A549 (cell line): ENCODE measurements at regions not wholly inside any gene's neighbourhood (a gene's known extent, or its start where the extent isn't known, plus 50 kb on each side); places are given as distances from the start of the nearest gene placed in this dataset.

Source experiments
- ATAC-seq, 2 experiments: fragments of 200-7000 bp in 1 of 2; fragments of >200 bp in 1 of 2; cut with Nextera tagmentation in 1 of 2; cut with Tn5 transposase in 1 of 2; 3 replicates each; pipeline versions ENCODE4 v1.8.0 to v1.9.1; 2018 to 2020; ENCODE audit warnings: mild to moderate bottlenecking in 1 of 2, moderate library complexity in 1 of 2
- CTCF ChIA-PET: fragments of 300-600 bp; sonication (Branson Sonifier 250); formaldehyde crosslinking; extraction: SDS; loops from one replicate; lab custom pipeline; 2021; ENCODE audit warnings: antibody characterized with exemption, inconsistent platforms; lab: Yijun Ruan, JAX
- POLR2A ChIA-PET: fragments of 350-600 bp; formaldehyde crosslinking; extraction: SDS; loops from one replicate; lab custom pipeline; 2021; ENCODE audit warnings: antibody characterized with exemption, inconsistent platforms; lab: Yijun Ruan, JAX
- DNase-seq, 2 experiments: peaks; one replicate each; pipeline versions ENCODE4 v3.0.0 to v3.0.0-alpha.2; 2011 to 2016; ENCODE audit warnings: low read depth in 1 of 2, low spot score in 1 of 2
- FAIRE-seq: peaks from 2 replicates; lab custom pipeline; 2011; peaks lifted over from hg19 to GRCh38; lab: Jason Lieb, UNC
- H3K27ac ChIP-seq, 2 experiments: fragments of >200 bp; sonication (Bioruptor Twin); formaldehyde crosslinking; 3 replicates each; pipeline ENCODE4 v1.5.1; 2016 to 2017
- H3K4me1 ChIP-seq: fragments of >200 bp; sonication (Bioruptor Twin); formaldehyde crosslinking; 3 replicates; pipeline ENCODE4 v1.6.1; 2016
- H3K4me2 ChIP-seq: fragments of >200 bp; sonication (Bioruptor Twin); formaldehyde crosslinking; 3 replicates; pipeline ENCODE4 v1.6.1; 2016
- H3K4me3 ChIP-seq: fragments of >200 bp; sonication (Bioruptor Twin); formaldehyde crosslinking; 3 replicates; pipeline ENCODE4 v1.5.1; 2016
- H3K9me3 ChIP-seq: fragments of >200 bp; sonication (Bioruptor Twin); formaldehyde crosslinking; 3 replicates; pipeline ENCODE4 v1.6.1; 2016
- ATOH8 ChIP-seq: fragments of 250-450 bp; sonication (Bioruptor Pico); IDR thresholded peaks from 2 replicates; pipeline ENCODE4 v1.5.0; 2020; ENCODE audit warnings: low read depth, mild to moderate bottlenecking, moderate library complexity
- BHLHE40 ChIP-seq: IDR thresholded peaks from 2 replicates; pipeline ENCODE4 v1.6.1; 2012; ENCODE audit warnings: low read depth, low read length, inconsistent platforms
- CBX2 ChIP-seq: fragments of 200-600 bp; sonication (generic); IDR thresholded peaks from 2 replicates; pipeline ENCODE4 v1.6.1; 2016; ENCODE audit warnings: low read depth, mild to moderate bottlenecking, borderline replicate concordance
- FOSB ChIP-seq: fragments of 250-450 bp; sonication (Bioruptor Pico); IDR thresholded peaks from 2 replicates; pipeline ENCODE4 v1.5.0; 2020; ENCODE audit warnings: mild to moderate bottlenecking, moderate library complexity
- FOXS1 ChIP-seq: fragments of 250-450 bp; sonication (Bioruptor Pico); IDR thresholded peaks from 2 replicates; pipeline ENCODE4 v1.5.0; 2020; ENCODE audit warnings: mild to moderate bottlenecking, moderate library complexity
- HDAC2 ChIP-seq: fragments of 200-600 bp; sonication (generic); IDR thresholded peaks from 2 replicates; pipeline ENCODE4 v1.6.1; 2016
- HOXA7 ChIP-seq: fragments of 250-450 bp; sonication (Bioruptor Pico); IDR thresholded peaks from 2 replicates; pipeline ENCODE4 v1.5.0; 2020; ENCODE audit warnings: mild to moderate bottlenecking, moderate library complexity
- MAFK ChIP-seq: fragments of 450-650 bp; IDR thresholded peaks from 2 replicates; pipeline ENCODE4 v1.6.1; 2014; ENCODE audit not compliant: partially characterized antibody
- MAZ ChIP-seq: fragments of 150-350 bp; IDR thresholded peaks from 2 replicates; pipeline ENCODE4 v1.6.1; 2014; ENCODE audit warnings: antibody characterized with exemption, low read depth, low read length, borderline replicate concordance
- NFE2L2 ChIP-seq: fragments of 150-350 bp; conservative IDR thresholded peaks from 2 replicates; pipeline ENCODE4 v1.6.1; 2014; ENCODE audit warnings: low read length
- NPAS2 ChIP-seq: fragments of 250-450 bp; sonication (Bioruptor Pico); IDR thresholded peaks from 2 replicates; pipeline ENCODE4 v1.8.0; 2022; ENCODE audit warnings: mild to moderate bottlenecking, moderate library complexity, borderline replicate concordance
- NR3C1 ChIP-seq: fragments of >200 bp; sonication (Bioruptor Twin); formaldehyde crosslinking; IDR thresholded peaks from 3 replicates; pipeline ENCODE4 v1.6.1; 2017
- PHF8 ChIP-seq: fragments of 200-600 bp; sonication (generic); IDR thresholded peaks from 2 replicates; pipeline ENCODE4 v1.6.1; 2016; ENCODE audit warnings: low read depth, mild to moderate bottlenecking, antibody characterized with exemption, moderate library complexity, borderline replicate concordance
- POLR2A ChIP-seq: IDR thresholded peaks from 2 replicates; pipeline ENCODE4 v1.6.1; 2012; ENCODE audit warnings: mild to moderate bottlenecking, low read length
- RAD21 ChIP-seq, 2 experiments: fragments of >200 bp in 1 of 2; sonication (Bioruptor Twin) in 1 of 2; formaldehyde crosslinking in 1 of 2; IDR thresholded peaks in 1 of 2; conservative IDR thresholded peaks in 1 of 2; 2 replicates in 1 of 2; 3 replicates in 1 of 2; pipeline ENCODE4 v1.6.1; 2012 to 2018; ENCODE audit warnings: inconsistent platforms in 1 of 2
- SMC3 ChIP-seq: fragments of >200 bp; sonication (Bioruptor Twin); formaldehyde crosslinking; IDR thresholded peaks from 3 replicates; pipeline ENCODE4 v1.6.1; 2018; ENCODE audit warnings: inconsistent platforms
- SREBF2 ChIP-seq: fragments of 450-650 bp; IDR thresholded peaks from 2 replicates; pipeline ENCODE4 v1.6.1; 2014; ENCODE audit warnings: mild to moderate bottlenecking, moderate library complexity
- ZFP36 ChIP-seq: fragments of 450-650 bp; IDR thresholded peaks from 2 replicates; pipeline ENCODE4 v1.6.1; 2014; ENCODE audit warnings: borderline replicate concordance; ENCODE audit not compliant: partially characterized antibody
- ZNF302 ChIP-seq: fragments of 250-450 bp; sonication (Bioruptor Pico); IDR thresholded peaks from 2 replicates; pipeline ENCODE4 v1.9.0; 2021; ENCODE audit warnings: inconsistent platforms, mild to moderate bottlenecking, moderate library complexity
- whole genome bisulfite sequencing: methylation state at CpG from one replicate; pipeline ENCODE4 v1.1.6; 2017; ENCODE audit errors: missing lambda C conversion rate; 5-methylcytosine and 5-hydroxymethylcytosine counted together
- TF ChIP-seq, protein P1 (sequence below): fragments of 200-600 bp; sonication (generic); IDR thresholded peaks from 2 replicates; pipeline ENCODE4 v1.6.1; 2016; ENCODE audit warnings: antibody characterized with exemption, mild to moderate bottlenecking, moderate library complexity
- TF ChIP-seq, protein P2 (sequence below): fragments of 150-350 bp; IDR thresholded peaks from 2 replicates; pipeline ENCODE4 v1.6.1; 2014; ENCODE audit warnings: low read depth, mild to moderate bottlenecking, low read length
- TF ChIP-seq, protein P3 (sequence below): fragments of >200 bp; sonication (Bioruptor Twin); formaldehyde crosslinking; IDR thresholded peaks from 3 replicates; pipeline ENCODE4 v1.5.1; 2016

GRCh38 chr5:30659417-30659816 is 534.1 kb upstream of the CDH6 start:
- FAIRE-seq (no peak), DNase-seq (no peak), ATAC-seq (no peak)

DNA sequence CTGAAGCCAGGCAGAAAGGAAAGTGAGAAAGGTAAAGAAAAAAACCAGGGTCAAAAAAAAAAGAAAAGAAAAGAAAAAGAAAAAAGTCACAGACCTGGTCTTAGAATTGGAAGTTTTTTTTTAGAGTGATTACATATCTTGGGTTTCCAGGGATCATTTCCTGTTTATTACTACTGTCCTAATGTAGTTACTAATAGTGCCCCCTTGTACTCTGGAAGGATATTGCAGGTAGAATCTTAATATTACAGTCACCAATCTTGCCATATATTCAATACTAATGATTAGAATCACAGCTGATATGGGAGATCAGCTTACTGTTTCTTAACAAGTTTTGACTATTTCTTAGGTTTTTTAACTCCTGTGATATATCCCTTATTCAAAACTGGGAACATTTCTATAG is 543.2 kb upstream of the CDH6 start:
- ATAC-seq = no peak
- POLR2A ChIA-PET = no interaction called here

More at GRCh38 chr5:30659417-30659816, 534.1 kb upstream of the CDH6 start:
- 23% methylated on average over 2 of the region's 2 CpGs for WGBS
- no peak for TF ChIP-seq PHF8
- TF ChIP-seq SMC3 = no peak
- TF ChIP-seq CBX2 = no peak
- no peak for TF ChIP-seq FOXS1 (CRISPR knock-in tag)
- TF ChIP-seq, protein P1, sequence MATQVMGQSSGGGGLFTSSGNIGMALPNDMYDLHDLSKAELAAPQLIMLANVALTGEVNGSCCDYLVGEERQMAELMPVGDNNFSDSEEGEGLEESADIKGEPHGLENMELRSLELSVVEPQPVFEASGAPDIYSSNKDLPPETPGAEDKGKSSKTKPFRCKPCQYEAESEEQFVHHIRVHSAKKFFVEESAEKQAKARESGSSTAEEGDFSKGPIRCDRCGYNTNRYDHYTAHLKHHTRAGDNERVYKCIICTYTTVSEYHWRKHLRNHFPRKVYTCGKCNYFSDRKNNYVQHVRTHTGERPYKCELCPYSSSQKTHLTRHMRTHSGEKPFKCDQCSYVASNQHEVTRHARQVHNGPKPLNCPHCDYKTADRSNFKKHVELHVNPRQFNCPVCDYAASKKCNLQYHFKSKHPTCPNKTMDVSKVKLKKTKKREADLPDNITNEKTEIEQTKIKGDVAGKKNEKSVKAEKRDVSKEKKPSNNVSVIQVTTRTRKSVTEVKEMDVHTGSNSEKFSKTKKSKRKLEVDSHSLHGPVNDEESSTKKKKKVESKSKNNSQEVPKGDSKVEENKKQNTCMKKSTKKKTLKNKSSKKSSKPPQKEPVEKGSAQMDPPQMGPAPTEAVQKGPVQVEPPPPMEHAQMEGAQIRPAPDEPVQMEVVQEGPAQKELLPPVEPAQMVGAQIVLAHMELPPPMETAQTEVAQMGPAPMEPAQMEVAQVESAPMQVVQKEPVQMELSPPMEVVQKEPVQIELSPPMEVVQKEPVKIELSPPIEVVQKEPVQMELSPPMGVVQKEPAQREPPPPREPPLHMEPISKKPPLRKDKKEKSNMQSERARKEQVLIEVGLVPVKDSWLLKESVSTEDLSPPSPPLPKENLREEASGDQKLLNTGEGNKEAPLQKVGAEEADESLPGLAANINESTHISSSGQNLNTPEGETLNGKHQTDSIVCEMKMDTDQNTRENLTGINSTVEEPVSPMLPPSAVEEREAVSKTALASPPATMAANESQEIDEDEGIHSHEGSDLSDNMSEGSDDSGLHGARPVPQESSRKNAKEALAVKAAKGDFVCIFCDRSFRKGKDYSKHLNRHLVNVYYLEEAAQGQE = no peak
- TF ChIP-seq, protein P2, sequence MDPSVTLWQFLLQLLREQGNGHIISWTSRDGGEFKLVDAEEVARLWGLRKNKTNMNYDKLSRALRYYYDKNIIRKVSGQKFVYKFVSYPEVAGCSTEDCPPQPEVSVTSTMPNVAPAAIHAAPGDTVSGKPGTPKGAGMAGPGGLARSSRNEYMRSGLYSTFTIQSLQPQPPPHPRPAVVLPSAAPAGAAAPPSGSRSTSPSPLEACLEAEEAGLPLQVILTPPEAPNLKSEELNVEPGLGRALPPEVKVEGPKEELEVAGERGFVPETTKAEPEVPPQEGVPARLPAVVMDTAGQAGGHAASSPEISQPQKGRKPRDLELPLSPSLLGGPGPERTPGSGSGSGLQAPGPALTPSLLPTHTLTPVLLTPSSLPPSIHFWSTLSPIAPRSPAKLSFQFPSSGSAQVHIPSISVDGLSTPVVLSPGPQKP = no peak
- TF ChIP-seq ZFP36 = no peak
- no peak for TF ChIP-seq ATOH8
- no peak for TF ChIP-seq ZNF302
- no peak for TF ChIP-seq BHLHE40
- TF ChIP-seq SREBF2 = no peak
- no peak for TF ChIP-seq NPAS2 (CRISPR knock-in tag)
- TF ChIP-seq POLR2A = no peak
- TF ChIP-seq, protein P3, sequence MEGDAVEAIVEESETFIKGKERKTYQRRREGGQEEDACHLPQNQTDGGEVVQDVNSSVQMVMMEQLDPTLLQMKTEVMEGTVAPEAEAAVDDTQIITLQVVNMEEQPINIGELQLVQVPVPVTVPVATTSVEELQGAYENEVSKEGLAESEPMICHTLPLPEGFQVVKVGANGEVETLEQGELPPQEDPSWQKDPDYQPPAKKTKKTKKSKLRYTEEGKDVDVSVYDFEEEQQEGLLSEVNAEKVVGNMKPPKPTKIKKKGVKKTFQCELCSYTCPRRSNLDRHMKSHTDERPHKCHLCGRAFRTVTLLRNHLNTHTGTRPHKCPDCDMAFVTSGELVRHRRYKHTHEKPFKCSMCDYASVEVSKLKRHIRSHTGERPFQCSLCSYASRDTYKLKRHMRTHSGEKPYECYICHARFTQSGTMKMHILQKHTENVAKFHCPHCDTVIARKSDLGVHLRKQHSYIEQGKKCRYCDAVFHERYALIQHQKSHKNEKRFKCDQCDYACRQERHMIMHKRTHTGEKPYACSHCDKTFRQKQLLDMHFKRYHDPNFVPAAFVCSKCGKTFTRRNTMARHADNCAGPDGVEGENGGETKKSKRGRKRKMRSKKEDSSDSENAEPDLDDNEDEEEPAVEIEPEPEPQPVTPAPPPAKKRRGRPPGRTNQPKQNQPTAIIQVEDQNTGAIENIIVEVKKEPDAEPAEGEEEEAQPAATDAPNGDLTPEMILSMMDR = no peak
- no peak for TF ChIP-seq HDAC2
- no peak for TF ChIP-seq NR3C1
- no peak for TF ChIP-seq NFE2L2
- TF ChIP-seq MAZ = no peak
- no peak for TF ChIP-seq HOXA7 (CRISPR knock-in tag)
- Histone ChIP-seq H3K4me2 (no peak overlapping the region), H3K4me3 (no peak overlapping the region), H3K4me1 (no peaks in the 10 kb centered on the region), H3K27ac (no peak overlapping the region), H3K9me3 (peaks cover 3% of the 10 kb centered on the region; the same call in 1 of the 3 replicates)
- CTCF ChIA-PET = no interaction called here
- POLR2A ChIA-PET = no interaction called here

More for the DNA sequence above, 543.2 kb upstream of the CDH6 start:
- CTCF ChIA-PET = interaction anchor here (0.5 kb wide), 1 partner anchor 575 kb away, joined by 5 read pairs; no protein-coding TSS in a partner anchor
- Histone ChIP-seq H3K27ac (no peak overlapping the region), H3K4me3 (no peak overlapping the region), H3K4me2 (no peak overlapping the region), H3K9me3 (0 out of 3 replicates have a peak, but pooled peaks cover 3% of the 10 kb centered on the region), H3K4me1 (no peaks in the 10 kb centered on the region)
- FAIRE-seq = no peak
- DNase-seq = no peak
- TF ChIP-seq RAD21 (conservative IDR thresholded peaks at IDR 0.05 in 1 of 2, IDR thresholded peaks at IDR 0.05 in 1 of 2) = no peak
- no peak for TF ChIP-seq FOSB
- TF ChIP-seq MAFK = no peak
- no peak for TF ChIP-seq NPAS2 (CRISPR knock-in tag)
- no peak for TF ChIP-seq ZFP36
- no peak for TF ChIP-seq PHF8
- TF ChIP-seq ZNF302 = no peak
- TF ChIP-seq ATOH8 = no peak
- TF ChIP-seq, all 56 proteins: peak for 0
